AG04450 (cell line): ENCODE measurements at regions not wholly inside any gene's neighbourhood (a gene's known extent, or its start where the extent isn't known, plus 50 kb on each side); places are given as distances from the start of the nearest gene placed in this dataset.

Source experiments
- CTCF ChIA-PET: fragments of 300-600, 350-600 bp; formaldehyde crosslinking; extraction: SDS; loops from one replicate; lab custom pipeline; 2022; ENCODE audit warnings: antibody characterized with exemption, inconsistent platforms; lab: Charles Lee
- POLR2A ChIA-PET: fragments of 350-600 bp; formaldehyde crosslinking; extraction: SDS; loops from one replicate; lab custom pipeline; 2021; ENCODE audit warnings: antibody characterized with exemption, inconsistent platforms; lab: Yijun Ruan, JAX
- DNase-seq: peaks from one replicate; pipeline ENCODE4 v3.0.0-alpha.2; 2011; ENCODE audit warnings: low read depth, low spot score
- H3K27ac ChIP-seq: one replicate; pipeline ENCODE4 v1.5.1; 2012; ENCODE audit warnings: low read depth, low read length, control low read depth
- H3K27me3 ChIP-seq: one replicate; pipeline ENCODE4 v1.6.0; 2012; ENCODE audit warnings: low read length; ENCODE audit not compliant: control insufficient read depth, insufficient read depth
- H3K4me3 ChIP-seq: 2 replicates; pipeline ENCODE4 v1.5.1; 2011; ENCODE audit warnings: mild to moderate bottlenecking, low read depth, low read length, control low read depth
- H3K9me3 ChIP-seq: 2 replicates; pipeline ENCODE4 v1.5.1; 2012; ENCODE audit warnings: low read length; ENCODE audit not compliant: control insufficient read depth, insufficient read depth
- CTCF ChIP-seq: IDR thresholded peaks from 2 replicates; pipeline ENCODE4 v1.5.1; 2011; ENCODE audit warnings: low read depth, low read length, control low read depth, inconsistent platforms

GRCh38 chr1:17927952-17928351, 172.8 kb downstream of the ACTL8 start:
- Histone ChIP-seq H3K4me3 (no peak overlapping the region), H3K27ac (no peak overlapping the region), H3K27me3 (peaks cover 5% of the 10 kb centered on the region), H3K9me3 (no peaks in the 10 kb centered on the region)
- POLR2A ChIA-PET, result no interaction called here
- CTCF ChIA-PET, result interaction anchor here (0.6 kb wide), 1 partner anchor 118 kb away, joined by 4 read pairs; no protein-coding TSS in a partner anchor
- TF ChIP-seq CTCF, result no peak
- DNase-seq, result no peak

- no peaks in the 10 kb centered on the region for H3K9me3 ChIP-seq
- POLR2A ChIA-PET, result no interaction called here
- CTCF ChIA-PET, result no interaction called here
- no peak overlapping the region for H3K27ac ChIP-seq
- H3K27me3 ChIP-seq, result peaks cover 7% of the 10 kb centered on the region
- no peak overlapping the region for H3K4me3 ChIP-seq
- no peak for DNase-seq
- TF ChIP-seq CTCF, result no peak
Observed at GRCh38 chr1:17929224-17929623, 174.1 kb downstream of the ACTL8 start.

GRCh38 chr1:17930635-17931034, 175.5 kb downstream of the ACTL8 start:
- ChIA-PET CTCF (no interaction called here), POLR2A (no interaction called here)
- Histone ChIP-seq H3K27me3 (peaks cover 8% of the 10 kb centered on the region), H3K27ac (no peak overlapping the region), H3K9me3 (no peaks in the 10 kb centered on the region), H3K4me3 (no peak overlapping the region)
- DNase-seq, result no peak
- no peak for TF ChIP-seq CTCF

- CTCF ChIA-PET, result interaction anchor here (1.2 kb wide), 1 partner anchor 271 kb away, joined by 3 read pairs; no protein-coding TSS in a partner anchor
- no peak for TF ChIP-seq CTCF
- DNase-seq, result no peak
Observed at GRCh38 chr1:17932164-17932563, 175.4 kb upstream of the IGSF21 start.

GRCh38 chr1:17933501-17933900, 174.1 kb upstream of the IGSF21 start:
- DNase-seq, result no peak
- POLR2A ChIA-PET, result no interaction called here
- H3K27me3 ChIP-seq, result peaks cover 5% of the 10 kb centered on the region
- no peaks in the 10 kb centered on the region for H3K9me3 ChIP-seq
- CTCF ChIA-PET, result interaction anchor here (1.2 kb wide), 1 partner anchor 272 kb away, joined by 3 read pairs; no protein-coding TSS in a partner anchor
- no peak overlapping the region for H3K4me3 ChIP-seq
- TF ChIP-seq CTCF, result no peak
- no peak overlapping the region for H3K27ac ChIP-seq

More at GRCh38 chr1:17932164-17932563, 175.4 kb upstream of the IGSF21 start:
- peaks cover 8% of the 10 kb centered on the region for H3K27me3 ChIP-seq
- POLR2A ChIA-PET, result no interaction called here
- H3K4me3 ChIP-seq, result no peak overlapping the region
- no peak overlapping the region for H3K27ac ChIP-seq
- no peaks in the 10 kb centered on the region for H3K9me3 ChIP-seq
